Thyroid gland (tissue), 4 donors: ENCODE measurements at regions not wholly inside any gene's neighbourhood (a gene's known extent, or its start where the extent isn't known, plus 50 kb on each side); places are given as distances from the start of the nearest gene placed in this dataset.

Source experiments
- DNase-seq, 2 donors: peaks; one replicate each; pipeline ENCODE4 v3.0.0-alpha.2; 2019
- H3K27ac ChIP-seq, 3 donors: fragments of 200-600 bp; sonication (generic); 1 replicate in 2 of 3; 2 replicates in 1 of 3; pipeline ENCODE4 v1.5.1; 2016 to 2019; ENCODE audit warnings: mild to moderate bottlenecking in 1 of 3, moderate library complexity in 1 of 3
- H3K27me3 ChIP-seq: fragments of 200-600 bp; sonication (generic); one replicate; pipeline ENCODE4 v1.5.1; 2019
- H3K36me3 ChIP-seq, 2 donors: fragments of 200-600 bp; sonication (generic); one replicate each; pipeline ENCODE4 v1.5.1; 2016 to 2019
- H3K4me1 ChIP-seq, 2 donors: fragments of 200-600 bp; sonication (generic); one replicate each; pipeline ENCODE4 v1.5.1; 2017 to 2019
- H3K4me3 ChIP-seq, 3 donors: fragments of 200-600 bp; sonication (generic); replicated peaks in 1 of 3; 1 replicate in 2 of 3; 2 replicates in 1 of 3; pipeline ENCODE4 v1.5.1; 2016; ENCODE audit warnings: mild to moderate bottlenecking in 1 of 3
- H3K9me3 ChIP-seq: fragments of 200-600 bp; sonication (generic); one replicate; pipeline ENCODE4 v1.5.1; 2017
- POLR2A ChIP-seq, 2 donors: fragments of 450-650 bp; IDR thresholded peaks; one replicate each; pipeline ENCODE4 v1.6.1; 2017; ENCODE audit warnings: antibody characterized with exemption in 2 of 2, mild to moderate bottlenecking in 2 of 2, moderate library complexity in 1 of 2
- WGBS, 2 donors: methylation state at CpG; one replicate each; pipeline ENCODE4 v1.1.5; 2017; 5-methylcytosine and 5-hydroxymethylcytosine counted together
- intact Hi-C: fragments of 100-400 bp; cut with DNase I; formaldehyde crosslinking; loops from one replicate; pipeline ENCODE4 v1.15.1; 2023
- TF ChIP-seq, protein P1 (sequence below), 6 experiments: fragments of 200-600 bp in 3 of 6; fragments of 450-650 bp in 3 of 6; sonication (generic) in 3 of 6; IDR thresholded peaks; one replicate each; pipeline ENCODE4 v1.5.1; 2016 to 2019; ENCODE audit warnings: antibody characterized with exemption in 6 of 6, mild to moderate bottlenecking in 2 of 6, inconsistent platforms in 1 of 6, moderate library complexity in 1 of 6

DNA sequence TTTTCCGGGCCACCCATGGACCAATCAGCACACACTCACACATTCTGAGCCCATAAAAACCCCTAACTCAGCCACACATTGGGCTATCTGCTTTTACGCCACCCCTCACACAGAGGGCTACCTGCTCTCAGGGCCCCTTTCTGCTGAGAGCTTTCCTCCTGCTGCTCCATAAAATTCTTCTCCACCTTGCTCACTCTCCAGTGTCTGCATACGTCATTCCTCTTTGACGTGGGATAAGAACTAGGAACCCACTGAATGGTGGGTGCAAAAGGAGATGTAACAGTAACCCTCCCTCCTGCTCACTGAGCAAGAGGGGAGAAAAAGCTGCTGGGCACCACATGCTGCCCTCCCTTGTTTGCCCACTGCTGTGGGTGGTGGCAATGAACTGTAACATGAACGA, 596.7 kb upstream of the TMEM132C start:
- no peak for TF ChIP-seq POLR2A (IDR thresholded peaks at IDR 0.05)
- TF ChIP-seq, protein P1, sequence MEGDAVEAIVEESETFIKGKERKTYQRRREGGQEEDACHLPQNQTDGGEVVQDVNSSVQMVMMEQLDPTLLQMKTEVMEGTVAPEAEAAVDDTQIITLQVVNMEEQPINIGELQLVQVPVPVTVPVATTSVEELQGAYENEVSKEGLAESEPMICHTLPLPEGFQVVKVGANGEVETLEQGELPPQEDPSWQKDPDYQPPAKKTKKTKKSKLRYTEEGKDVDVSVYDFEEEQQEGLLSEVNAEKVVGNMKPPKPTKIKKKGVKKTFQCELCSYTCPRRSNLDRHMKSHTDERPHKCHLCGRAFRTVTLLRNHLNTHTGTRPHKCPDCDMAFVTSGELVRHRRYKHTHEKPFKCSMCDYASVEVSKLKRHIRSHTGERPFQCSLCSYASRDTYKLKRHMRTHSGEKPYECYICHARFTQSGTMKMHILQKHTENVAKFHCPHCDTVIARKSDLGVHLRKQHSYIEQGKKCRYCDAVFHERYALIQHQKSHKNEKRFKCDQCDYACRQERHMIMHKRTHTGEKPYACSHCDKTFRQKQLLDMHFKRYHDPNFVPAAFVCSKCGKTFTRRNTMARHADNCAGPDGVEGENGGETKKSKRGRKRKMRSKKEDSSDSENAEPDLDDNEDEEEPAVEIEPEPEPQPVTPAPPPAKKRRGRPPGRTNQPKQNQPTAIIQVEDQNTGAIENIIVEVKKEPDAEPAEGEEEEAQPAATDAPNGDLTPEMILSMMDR (IDR thresholded peaks at IDR 0.05), result no peak
- intact Hi-C loops, result loop anchor here (10.0 kb wide), 1 partner anchor 255 kb away; no protein-coding TSS in a partner anchor
- no peak overlapping the region for H3K27ac ChIP-seq
- H3K4me3 ChIP-seq, result no peak overlapping the region
- H3K9me3 ChIP-seq, result no peaks in the 10 kb centered on the region
- no peaks in the 10 kb centered on the region for H3K27me3 ChIP-seq
- no peaks in the 10 kb centered on the region for H3K36me3 ChIP-seq
- WGBS, 2 donors, result 92 to 94% methylated on average over 5 of the region's 5 CpGs
- no peak for DNase-seq
- no peaks in the 10 kb centered on the region for H3K4me1 ChIP-seq

DNA sequence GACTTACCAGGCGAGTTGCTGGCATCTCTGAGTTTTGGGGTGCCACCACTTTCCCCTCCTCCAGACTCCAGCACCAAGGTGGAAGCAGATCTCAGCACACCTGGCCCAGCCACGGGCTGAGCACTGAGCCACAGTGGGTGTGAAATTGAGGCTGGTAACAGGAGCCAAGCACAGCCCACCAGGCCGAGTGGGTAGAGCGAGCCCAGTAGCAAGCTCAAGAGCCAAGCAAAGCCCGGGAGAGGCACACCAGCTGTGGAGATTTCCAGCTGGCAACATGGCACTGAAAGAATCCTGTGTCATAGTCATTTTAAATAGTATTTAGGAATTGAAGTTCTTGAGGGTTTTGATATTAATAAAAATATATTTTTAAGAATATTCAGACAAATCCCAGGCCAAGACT, 596.2 kb upstream of the TMEM132C start:
- H3K27me3 ChIP-seq, result no peaks in the 10 kb centered on the region
- TF ChIP-seq, protein P1 (IDR thresholded peaks at IDR 0.05), result no peak
- no peak for TF ChIP-seq POLR2A (IDR thresholded peaks at IDR 0.05)
- WGBS, 2 donors, result 83 to 85% methylated on average over 3 to 5 of the region's 5 CpGs
- H3K36me3 ChIP-seq, result no peaks in the 10 kb centered on the region
- DNase-seq, result no peak
- H3K4me1 ChIP-seq, result no peaks in the 10 kb centered on the region
- H3K4me3 ChIP-seq, result no peak overlapping the region
- H3K27ac ChIP-seq, result no peak overlapping the region
- H3K9me3 ChIP-seq, result no peaks in the 10 kb centered on the region
- intact Hi-C loops, result loop anchor here (10.0 kb wide), 1 partner anchor 254 kb away; no protein-coding TSS in a partner anchor

DNA sequence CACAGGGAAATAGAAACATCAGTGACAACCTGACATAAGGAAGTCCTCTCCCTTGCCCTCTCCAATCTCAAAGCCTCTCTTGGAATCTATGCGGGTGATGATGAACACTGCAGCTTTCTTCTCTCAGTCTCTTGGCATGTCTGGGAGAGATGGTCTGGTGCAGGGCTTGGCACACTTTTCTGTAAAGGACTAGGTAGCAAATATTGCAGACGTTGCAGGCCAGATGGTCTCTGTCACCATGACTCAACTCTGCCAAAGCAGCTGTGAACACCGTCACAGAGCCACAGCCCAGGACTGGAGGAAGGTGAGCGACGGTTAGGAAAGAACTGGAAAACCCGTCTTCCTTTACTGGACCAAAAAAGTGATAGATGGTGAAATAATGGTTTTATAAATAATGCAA, 591.0 kb upstream of the TMEM132C start:
- no peaks in the 10 kb centered on the region for H3K36me3 ChIP-seq
- no peaks in the 10 kb centered on the region for H3K4me1 ChIP-seq
- intact Hi-C loops, result loop anchor here (10.0 kb wide), 1 partner anchor 249 kb away; no protein-coding TSS in a partner anchor
- TF ChIP-seq, protein P1 (IDR thresholded peaks at IDR 0.05), result no peak
- TF ChIP-seq POLR2A (IDR thresholded peaks at IDR 0.05), result no peak
- no peaks in the 10 kb centered on the region for H3K9me3 ChIP-seq
- no peak overlapping the region for H3K27ac ChIP-seq
- 81 to 94% methylated on average over 6 of the region's 6 CpGs for WGBS, 2 donors
- no peak overlapping the region for H3K4me3 ChIP-seq
- no peak for DNase-seq
- H3K27me3 ChIP-seq, result no peaks in the 10 kb centered on the region

DNA sequence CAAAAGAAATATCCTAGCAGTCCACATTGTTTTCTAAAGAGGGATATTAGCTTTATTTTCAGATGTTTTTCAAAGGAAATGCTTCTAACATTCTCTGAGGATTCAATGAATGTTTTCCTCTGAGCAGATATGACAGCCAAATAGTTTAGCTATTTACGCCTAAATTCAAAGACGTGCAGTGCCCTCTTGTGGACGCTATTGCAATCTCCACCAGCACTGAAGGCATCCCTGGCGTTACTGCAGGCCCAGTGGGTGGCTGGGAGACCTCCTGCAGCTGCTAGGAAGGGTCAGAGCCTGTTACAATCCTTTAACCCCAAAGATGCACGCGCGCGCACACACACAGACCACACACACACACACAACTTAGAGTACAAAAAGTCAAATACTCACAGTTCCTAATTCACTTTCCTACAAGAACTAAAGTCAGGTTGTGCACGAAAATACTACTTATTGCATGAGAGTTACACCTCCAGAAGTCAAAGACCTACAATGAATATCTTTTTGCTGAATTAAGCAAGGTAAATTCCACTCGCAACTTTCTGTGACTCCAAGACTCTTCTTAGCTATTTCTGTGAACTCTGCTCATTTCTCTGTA, 589.3 kb upstream of the TMEM132C start:
- Histone ChIP-seq H3K4me1 (no peaks in the 10 kb centered on the region), H3K9me3 (no peaks in the 10 kb centered on the region), H3K27me3 (no peaks in the 10 kb centered on the region), H3K27ac (no peak overlapping the region), H3K4me3 (no peak overlapping the region), H3K36me3 (no peaks in the 10 kb centered on the region)
- DNase-seq, result peak; percentile 67 to 71
- WGBS, 2 donors, result 22 to 24% methylated on average over 10 of the region's 10 CpGs
- intact Hi-C loops, result loop anchor here (10.0 kb wide), 1 partner anchor 247 kb away; no protein-coding TSS in a partner anchor
- TF ChIP-seq, protein P1 (IDR thresholded peaks at IDR 0.05), result peak; percentile 42 to 79 (median 54)
- no peak for TF ChIP-seq POLR2A (IDR thresholded peaks at IDR 0.05)

DNA sequence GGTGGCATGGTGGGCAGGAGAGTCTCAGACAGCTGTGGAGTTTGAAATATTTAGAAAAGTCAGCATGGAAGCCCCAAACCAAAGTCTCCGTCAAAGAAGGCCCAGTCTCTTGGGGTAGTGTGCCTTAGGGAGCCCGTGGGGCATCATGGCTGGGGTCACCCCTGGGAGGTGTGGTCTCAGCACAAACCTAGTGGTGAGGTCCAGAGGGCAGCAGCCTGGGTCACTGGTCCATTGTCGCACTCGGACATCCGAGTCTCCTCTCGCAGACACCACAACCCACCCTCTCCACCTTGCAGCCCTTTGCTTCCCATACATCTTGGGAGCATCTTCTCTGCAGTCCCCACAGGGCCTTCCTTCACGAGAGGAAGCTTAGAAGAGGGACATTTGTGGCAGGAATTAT, 588.0 kb upstream of the TMEM132C start:
- WGBS, 2 donors, result 89 to 93% methylated on average over 7 of the region's 7 CpGs
- Histone ChIP-seq H3K9me3 (no peaks in the 10 kb centered on the region), H3K4me3 (no peak overlapping the region), H3K27me3 (no peaks in the 10 kb centered on the region), H3K27ac (no peak overlapping the region), H3K36me3 (no peaks in the 10 kb centered on the region), H3K4me1 (no peaks in the 10 kb centered on the region)
- intact Hi-C loops, result loop anchor here (10.0 kb wide), 1 partner anchor 246 kb away; no protein-coding TSS in a partner anchor
- TF ChIP-seq, protein P1 (IDR thresholded peaks at IDR 0.05), result no peak
- TF ChIP-seq POLR2A (IDR thresholded peaks at IDR 0.05), result no peak
- no peak for DNase-seq
